AG20443 (cell line): ENCODE measurements at regions not wholly inside any gene's neighbourhood (a gene's known extent, or its start where the extent isn't known, plus 50 kb on each side); places are given as distances from the start of the nearest gene placed in this dataset.

Source experiments
- DNase-seq: peaks from one replicate; pipeline ENCODE4 v3.0.0; 2012; ENCODE audit warnings: low spot score, mixed read lengths

DNA sequence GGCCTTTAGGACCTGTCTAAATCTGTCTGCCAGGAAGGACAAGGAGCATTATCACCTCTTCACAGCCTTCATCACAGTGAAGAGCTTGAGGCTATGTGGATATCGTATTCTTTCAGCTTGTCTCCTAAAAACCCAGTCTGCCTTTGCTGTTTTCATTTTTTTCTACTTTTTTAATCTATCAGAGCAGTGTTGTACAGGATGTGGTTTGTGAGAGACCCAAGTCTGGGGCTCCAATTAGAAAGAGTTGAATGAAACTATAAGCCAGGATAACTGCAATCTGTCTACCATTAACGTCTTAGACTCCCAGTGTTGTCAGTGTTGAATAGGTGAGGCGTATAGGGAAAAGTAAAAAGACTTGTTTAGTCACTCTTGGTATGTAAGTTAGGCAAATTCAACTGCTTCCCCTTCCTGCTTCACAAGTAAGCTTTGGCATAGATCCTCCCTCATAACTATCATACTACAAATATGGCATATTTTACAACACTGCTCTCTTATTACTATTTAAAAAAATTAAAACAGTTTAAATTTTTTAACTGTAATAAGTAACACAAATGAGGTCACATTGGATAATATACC, 1225.8 kb upstream of the PRMT6 start:
- no peak for DNase-seq

DNA sequence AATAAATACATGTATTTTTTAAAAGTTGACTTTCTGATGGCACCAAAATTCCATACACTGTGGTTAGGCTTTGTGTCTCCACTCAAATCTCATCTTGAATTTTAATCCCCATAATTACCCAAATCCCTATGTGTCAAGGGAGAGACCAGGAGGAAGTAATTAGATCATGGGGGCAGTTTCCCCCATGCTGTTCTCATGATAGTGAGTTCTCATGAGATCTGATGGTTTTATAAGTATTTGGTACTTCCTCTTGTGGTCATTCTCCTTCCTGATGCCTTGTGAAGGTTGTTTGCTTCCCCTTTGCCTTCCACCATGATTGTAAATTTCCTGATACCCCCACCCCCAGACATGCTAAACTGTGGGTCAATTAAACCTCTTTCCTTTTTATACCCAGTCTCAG, 1218.4 kb upstream of the PRMT6 start:
- DNase-seq: no peak

DNA sequence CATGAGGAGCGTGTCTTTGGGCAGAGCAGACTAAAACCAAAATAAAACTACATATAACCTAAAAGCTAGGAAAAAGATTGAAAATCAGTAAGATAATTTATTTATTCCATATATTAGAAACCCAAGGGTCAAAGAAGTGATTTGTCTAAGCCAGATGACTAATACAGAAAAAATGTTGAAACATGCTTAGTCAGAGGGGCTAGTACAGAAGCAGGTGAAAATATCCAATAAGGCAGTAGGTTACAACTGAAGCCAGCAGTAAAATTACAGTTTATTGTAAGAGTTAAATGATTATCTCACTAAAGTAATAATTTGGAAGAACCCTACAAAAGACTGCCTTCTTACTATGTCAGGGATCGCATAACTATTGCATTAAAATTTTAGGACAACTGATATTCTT, 1190.9 kb upstream of the PRMT6 start:
- no peak for DNase-seq

DNA sequence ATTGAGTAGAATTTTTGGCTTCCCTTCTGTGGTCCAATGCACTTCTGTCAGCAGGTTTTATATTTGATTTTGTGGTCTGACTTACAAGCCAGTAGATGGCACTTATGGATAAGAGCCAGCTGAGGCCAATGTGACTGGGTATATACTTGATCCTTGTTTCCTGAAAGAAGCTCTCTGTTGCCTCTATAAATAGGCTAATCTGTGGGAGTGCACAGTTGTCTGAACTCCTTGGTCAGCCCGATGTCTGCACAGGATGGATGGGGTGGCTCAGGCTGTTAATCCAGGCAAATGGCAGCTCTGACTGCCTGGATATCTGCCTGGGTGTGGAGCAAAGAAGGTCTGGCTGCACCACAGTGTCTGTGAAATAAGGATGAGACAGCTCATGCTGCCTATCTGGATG, 1183.7 kb upstream of the PRMT6 start:
- no peak for DNase-seq

DNA sequence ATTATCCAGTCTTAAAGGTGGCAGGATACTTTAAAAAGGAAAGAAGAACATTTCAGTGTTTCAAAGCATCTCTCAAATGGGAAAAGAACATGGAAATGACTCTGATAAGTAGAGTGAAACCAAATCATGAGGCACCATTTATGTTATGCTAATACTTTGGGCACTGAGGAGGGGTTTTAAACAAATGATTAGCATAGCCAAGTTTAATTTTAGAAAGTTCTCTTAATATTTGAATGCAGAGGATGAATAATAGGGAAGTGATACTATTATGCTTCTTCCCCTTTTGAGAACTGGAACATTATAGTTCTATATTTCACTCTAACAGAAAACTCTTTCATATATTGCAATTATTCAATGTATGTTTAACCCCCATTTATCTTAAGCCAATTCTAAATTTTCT, 1181.9 kb upstream of the PRMT6 start:
- no peak for DNase-seq

DNA sequence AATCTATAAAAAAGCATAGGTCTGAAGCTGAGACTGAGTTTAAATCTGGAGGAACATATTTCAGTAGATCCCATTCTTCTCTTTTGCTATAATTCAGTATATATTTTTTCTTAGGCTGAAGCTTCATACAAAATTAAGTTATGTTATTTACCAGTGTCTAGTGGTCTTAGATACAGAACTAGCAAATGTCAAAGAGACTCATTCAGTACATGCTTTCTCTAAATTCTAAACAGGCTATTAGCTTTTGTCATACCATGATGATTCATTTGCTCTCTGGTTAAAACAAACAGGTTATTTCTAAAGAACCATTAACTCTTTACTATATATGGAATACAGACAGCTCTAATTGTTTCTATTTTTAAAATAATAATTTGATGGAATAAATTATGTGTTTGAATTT, 1170.2 kb upstream of the PRMT6 start:
- DNase-seq: no peak

DNA sequence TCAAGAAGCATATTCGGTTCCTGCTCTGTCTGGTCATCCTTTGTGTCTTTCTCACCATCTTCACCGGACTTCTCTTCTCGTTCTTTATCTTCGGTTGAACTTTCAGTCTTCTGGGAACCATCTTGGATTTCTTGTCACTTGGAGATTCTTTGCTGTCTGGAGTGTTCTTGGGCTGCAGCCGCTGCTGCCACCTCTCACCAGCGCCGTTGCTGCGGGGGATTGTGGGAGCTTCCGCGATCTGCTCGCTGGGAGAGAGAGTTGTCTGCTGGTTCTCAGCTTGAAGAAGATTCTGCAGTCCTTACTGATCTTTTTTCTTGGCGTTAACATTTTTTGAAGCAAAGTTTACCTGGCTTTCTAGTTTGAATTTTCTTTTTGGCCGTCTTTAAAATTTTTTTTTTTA, 1165.2 kb upstream of the PRMT6 start:
- DNase-seq: no peak

DNA sequence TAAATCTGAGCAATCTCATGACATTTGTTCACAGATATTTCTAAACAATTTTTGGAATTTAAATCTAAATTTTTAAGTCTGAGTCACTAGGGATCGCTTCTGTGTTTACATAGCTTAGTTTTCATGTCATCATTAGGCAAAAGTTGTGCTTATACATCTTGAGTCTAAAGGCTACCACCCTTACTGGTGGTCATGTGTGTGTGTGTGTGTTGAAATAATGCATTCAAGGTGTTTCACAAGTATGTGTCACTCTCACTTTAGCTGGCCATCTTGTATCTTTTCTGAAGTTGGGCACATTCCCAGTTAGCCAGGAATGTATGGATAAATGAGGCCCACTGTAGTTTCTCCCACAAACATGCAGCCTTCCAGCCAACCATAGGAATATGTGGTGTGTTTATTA, 1162.5 kb upstream of the PRMT6 start:
- DNase-seq: no peak

DNA sequence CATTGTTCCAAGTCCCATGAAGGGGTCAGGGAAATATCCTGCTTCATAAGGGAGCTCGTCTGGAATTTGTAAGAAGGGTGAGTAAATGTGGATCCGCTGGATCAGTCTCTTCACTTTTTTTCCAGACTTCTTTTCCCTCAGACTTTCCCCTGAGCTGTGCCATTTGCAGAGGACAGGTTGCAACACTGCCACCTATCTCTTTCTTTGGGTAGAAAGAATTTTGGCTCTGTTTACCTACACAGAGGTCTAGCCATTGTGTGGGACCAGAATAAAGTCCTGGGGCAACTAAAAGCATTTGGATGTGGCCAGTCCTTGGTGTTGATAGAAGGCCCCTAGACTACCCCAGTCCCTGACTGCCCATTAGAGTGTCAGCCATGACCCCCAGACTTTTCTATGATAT, 1146.7 kb upstream of the PRMT6 start:
- DNase-seq: no peak

DNA sequence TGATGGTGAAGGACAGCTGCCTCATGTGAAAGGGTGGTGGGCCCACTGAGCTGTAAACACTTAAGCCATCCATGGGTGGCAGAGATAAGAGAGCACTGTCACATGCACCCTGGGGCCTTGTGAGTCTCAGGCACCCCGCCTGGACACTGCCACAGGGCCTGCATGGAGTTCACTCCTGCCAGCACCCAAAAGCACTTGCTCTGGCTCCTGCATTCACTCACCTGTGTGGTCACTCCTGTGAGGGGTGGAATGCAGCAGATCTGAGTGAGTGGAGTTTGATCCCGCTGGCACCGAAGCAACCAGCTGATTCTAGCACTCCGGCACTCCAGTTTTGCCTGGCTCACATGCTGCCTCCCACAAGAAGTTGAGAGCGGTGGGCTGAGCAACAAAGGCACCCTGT, 1142.1 kb upstream of the PRMT6 start:
- no peak for DNase-seq

DNA sequence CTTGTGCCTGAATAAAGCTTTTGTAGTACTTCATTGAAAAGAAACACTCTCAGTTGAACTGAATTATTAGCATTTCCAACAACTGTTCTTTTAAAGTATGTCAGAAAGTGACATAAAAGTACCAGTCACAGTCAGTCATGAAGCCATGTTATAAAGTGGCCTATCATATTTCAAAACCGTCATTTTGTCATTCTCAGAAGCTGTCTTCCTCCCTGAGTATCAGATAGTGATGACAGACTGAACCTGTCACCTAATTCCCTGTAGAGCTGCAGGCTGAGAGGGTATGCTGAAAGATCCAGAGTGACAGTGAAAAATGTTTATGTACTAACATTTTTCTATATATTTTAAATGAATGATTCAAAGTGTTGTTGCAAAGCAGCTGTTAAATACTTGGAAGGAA, 1121.7 kb upstream of the PRMT6 start:
- DNase-seq: no peak

DNA sequence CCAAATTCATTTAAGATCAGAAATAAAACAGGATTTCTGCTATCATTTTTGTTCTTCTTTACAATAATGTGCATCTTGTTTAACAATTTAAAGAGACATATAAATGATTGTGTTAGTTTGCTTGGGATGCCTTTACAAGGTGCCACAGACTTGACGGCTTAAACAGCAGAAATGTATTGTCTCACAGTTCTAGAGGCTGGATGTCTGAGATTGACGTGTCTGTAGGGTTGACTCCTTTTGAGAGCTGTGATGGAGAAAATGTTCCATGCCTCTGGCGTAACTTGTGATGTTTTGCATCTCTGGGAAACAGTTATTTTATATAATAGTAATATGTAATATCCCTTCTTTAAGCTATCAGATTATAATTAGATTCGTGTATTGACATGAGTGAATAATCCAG, 1091.6 kb upstream of the PRMT6 start:
- no peak for DNase-seq

DNA sequence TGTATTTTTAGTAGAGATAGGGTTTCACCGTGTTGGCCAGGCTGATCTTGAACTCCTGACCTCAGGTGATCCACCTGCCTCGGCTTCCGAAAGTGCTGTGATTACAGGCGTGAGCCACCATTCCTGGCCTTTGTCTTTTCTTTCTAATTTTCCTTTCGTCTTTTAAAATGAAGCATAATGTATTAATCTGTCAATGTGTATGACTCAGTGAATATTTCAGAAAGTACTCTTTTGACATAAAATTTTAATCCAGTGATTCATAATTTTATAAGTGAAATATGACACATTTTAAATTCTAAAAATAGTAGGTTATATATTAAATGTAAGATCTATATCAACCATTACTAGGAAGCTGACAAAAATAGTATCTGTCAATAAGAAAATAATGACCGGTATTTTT, 1059.0 kb upstream of the PRMT6 start:
- no peak for DNase-seq

DNA sequence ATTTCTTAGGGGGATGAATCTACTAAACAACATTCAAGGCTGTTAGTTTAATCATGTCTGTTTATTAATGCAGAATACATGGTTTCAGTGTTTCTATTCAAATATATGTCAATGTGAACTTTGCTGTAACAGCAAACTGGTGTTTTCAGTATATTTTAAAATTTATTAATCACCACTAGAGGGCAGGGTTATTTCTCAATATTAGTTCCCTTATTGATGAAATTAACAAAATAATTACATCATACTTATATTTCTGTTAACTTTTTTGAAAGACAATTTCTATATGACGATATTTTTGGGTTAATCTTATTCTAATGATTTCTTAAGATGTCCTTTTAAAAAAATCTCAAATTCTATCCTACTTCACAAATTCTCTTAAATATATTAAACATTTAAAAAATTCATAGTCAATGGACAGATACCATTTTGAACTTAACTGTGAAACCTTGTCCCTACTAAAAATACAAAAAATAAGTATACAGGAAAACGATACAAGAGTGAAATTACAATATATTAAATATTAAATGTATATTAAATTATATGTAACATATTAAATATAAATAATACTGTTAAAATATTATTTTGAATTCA, 1034.1 kb upstream of the PRMT6 start:
- peak; percentile 7 for DNase-seq

DNA sequence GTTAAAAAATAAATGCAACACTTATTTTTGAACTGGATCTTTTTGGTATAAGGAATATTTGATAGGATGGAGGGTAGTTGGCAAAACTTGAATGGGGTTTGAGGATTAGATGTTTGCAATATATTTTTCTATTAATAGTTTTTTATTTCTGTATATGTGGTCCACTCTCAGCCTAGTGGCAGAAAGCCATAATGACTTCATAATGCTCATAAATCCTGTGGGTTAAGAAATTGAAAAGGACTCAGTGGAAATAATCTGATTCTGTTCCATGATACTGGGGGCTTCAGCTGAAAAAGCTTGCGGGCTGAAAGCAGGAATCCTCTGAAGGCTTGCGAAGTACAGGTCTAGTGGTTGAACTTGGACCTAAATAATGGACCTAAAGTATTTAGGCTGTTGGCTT, 1028.6 kb upstream of the PRMT6 start:
- no peak for DNase-seq

DNA sequence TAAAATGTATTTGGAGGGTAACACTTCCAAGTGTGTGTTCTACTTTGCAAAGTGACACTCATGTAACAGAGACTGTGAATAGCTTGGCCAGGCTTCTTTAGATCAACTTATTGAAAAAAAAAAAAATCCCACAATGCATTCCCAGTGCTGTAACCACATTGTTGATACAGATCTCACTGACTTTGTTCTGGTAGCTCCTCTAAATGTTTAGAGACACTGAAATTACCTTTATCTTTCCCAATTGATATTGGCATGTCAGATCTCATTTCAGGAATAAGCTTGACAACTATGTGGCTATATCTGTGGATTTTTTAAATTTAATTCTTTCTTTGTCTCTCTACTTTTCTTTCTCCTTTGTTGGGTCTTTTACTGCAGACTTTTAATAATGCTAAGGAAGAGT, 1018.9 kb upstream of the PRMT6 start:
- no peak for DNase-seq

DNA sequence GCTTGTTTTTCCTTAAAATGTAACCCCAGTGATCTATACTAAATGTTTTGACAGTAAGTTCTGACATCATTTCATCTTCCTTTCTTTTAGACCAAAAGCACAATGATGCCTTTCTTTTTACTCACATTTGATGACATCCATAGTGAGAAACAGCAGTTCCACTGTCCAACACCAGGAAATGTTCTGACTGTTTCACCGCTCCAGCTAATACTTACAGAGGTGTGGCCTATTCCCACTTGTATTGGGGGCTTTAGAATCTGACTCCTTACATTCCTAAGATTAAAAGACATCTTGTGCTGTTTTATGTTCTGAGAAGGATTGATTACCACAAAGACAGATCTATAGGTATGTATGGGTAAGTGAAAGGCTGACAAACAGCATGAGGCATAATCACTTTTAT, 1018.2 kb upstream of the PRMT6 start:
- no peak for DNase-seq

DNA sequence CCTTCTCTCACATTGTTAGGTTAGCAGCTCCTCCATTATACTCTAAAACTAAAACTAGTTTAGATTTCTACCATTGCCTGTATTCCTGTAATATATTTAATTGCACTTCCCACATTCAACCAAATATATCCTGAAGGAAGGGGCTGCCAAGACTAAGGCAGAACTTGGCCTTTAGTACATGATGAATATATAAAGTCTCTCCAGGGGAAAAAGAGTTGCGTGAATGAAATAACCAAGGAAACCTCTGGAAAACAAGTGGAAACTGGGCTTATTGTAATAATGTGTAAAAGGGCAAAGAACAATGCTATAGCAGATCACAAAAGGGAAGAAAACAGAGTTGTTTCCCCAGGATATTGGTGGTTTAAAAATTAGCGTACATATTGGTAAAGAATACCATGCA, 1012.5 kb upstream of the PRMT6 start:
- DNase-seq: no peak

DNA sequence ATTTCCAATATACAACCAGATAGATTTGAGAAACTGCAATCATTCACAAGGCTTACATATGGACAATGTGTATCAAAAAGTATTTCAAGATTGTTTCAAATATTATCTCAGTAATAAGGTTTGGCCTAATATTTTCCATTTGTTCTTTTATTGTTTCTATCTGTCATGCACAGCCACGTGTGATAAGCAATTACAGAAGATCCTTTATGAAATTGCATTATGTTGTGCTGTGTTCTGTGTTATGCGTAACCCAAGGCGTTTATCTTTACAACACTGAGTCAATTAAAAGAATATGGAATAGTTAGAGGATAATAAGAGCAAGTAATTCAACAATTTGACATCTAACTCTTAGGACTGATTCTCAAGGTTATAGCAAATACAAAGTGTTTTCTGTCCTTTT, 1009.3 kb upstream of the PRMT6 start:
- no peak for DNase-seq

DNA sequence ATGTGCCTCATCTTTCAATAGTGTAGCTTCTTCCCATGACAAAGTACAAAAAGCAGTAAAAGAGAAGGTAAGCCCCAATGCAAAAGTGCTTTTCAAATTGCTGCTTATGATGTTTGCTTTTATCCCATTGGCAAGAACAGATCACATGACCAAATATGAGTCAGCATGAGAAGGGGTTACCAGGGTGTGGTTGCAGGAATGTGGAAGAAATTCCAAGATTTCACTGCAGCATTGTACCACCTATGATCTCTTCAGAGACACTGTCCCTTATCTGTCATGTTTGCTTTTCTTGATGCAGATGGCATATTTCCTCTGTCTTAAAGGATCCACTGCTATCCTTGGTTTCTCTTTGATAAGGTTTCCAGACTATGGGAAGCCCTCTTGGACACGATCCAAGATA, 1006.9 kb upstream of the PRMT6 start:
- no peak for DNase-seq

DNA sequence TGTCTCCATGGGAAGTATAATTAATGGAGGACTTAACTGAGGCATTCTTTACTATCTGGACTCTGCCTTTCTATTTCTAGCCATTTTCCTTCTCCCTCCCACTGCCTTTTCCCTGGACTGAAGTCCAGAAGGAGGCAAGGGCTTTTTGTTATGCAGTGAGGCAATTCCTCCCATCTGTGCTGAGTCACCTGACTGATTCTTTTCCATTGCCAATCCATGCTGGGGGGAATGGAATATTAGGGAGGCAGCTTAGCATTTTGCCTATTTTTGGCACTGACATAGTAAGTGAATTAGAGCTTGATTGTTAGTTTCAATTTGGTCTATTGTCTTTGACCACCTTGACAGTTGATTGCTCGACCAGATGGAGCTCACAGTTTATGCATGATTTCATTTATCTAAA, 1000.6 kb upstream of the PRMT6 start:
- DNase-seq: no peak

DNA sequence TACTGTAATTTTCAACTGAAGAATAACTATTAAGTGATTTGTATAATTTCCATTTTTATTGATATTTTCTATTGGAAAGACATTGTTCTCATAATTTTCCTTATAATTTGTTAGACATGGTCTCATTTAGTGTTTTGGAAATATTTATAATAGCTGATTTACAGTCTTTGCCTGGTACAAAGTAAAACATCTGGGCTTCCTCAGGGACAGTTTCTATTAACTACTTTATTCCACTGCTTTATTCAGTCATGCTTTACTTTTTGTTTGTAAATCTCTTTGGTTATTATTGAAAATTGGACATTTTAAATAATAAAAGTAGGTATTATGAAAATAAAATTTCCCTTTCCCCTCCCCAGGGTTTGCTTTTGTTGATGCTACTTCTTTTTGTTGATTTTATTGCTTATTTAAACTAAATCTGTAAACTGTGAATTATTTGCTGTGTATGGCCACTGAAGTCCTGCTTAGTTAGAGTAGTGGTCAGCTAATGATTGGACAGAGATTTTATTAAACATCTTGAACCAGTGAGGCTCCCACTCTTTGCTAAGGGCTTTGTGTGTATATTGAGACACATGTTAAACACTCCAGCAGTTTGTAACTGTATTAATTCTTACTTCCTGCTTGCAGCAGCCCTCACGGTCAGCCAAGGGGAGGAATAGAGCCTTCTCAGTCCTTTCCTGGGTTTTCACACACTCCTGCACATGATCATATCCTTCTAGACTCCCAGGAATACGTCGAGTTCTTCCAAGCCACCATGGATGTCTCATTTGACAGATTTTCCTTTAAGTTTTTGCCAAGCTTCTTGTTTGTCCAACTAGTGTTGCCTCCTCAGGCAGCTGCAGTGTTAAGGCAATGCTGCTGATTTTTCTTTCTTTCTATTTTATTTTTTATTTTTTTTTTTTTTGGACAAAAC, 994.6 kb upstream of the PRMT6 start:
- DNase-seq: no peak

DNA sequence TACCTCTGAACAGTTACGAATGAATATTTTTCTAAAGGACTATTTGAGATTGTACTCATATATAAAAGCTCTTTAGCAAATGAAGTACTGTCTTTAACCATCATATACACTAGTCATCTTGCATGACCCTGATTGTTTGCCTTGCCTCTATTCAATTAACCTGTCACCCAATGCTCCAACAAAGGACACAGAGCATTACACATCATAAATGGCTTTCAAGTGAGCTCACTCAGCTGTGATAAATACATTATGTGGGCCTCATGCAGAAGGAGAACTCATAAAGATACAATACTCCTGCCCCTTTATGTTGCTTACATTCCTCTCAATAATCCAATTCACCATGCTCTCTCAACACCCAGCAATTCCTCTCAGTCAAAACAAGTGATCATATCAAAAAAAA, 993.0 kb upstream of the PRMT6 start:
- DNase-seq: no peak
